Endothelial cell of umbilical vein (primary cell): ENCODE measurements at regions not wholly inside any gene's neighbourhood (a gene's known extent, or its start where the extent isn't known, plus 50 kb on each side); places are given as distances from the start of the nearest gene placed in this dataset.

ENCODE experiments used
- BruUV-seq: library from RNA; stranded (reverse); fragments of 400-500 nt; replicated peaks from 2 replicates; lab custom pipeline; 2021; lab: Mats Ljungman, UMichigan
- CTCF ChIA-PET: fragments of 300-600, 350-600 bp; sonication (Branson Sonifier 250); formaldehyde crosslinking; loops from one replicate; lab custom pipeline; 2021; ENCODE audit warnings: antibody characterized with exemption, inconsistent platforms; lab: Charles Lee
- POLR2A ChIA-PET: fragments of 300-600, 350-600 bp; sonication (Branson Sonifier 250); formaldehyde crosslinking; loops from one replicate; lab custom pipeline; 2021; ENCODE audit warnings: antibody characterized with exemption, inconsistent platforms; lab: Charles Lee
- DNase-seq: peaks from one replicate; pipeline ENCODE4 v3.0.0-alpha.2; 2011; ENCODE audit warnings: low read depth, low spot score
- FAIRE-seq: peaks from 2 replicates; lab custom pipeline; 2011; peaks lifted over from hg19 to GRCh38; lab: Jason Lieb, UNC
- H2AFZ ChIP-seq: 2 replicates; pipeline ENCODE4 v1.6.0; 2012; ENCODE audit warnings: low read depth, low read length, control low read depth, inconsistent platforms
- H3K27ac ChIP-seq: 2 replicates; pipeline ENCODE4 v1.5.1; 2011; ENCODE audit warnings: low read depth, mild to moderate bottlenecking, control low read depth, low read length, moderate library complexity; ENCODE audit not compliant: insufficient read depth
- H3K27me3 ChIP-seq, 2 experiments: 2 replicates each; pipeline versions ENCODE4 v1.6.0 to v1.6.1; 2011; ENCODE audit warnings: low read length in 2 of 2, mixed read lengths in 1 of 2; ENCODE audit not compliant: control insufficient read depth in 2 of 2, insufficient read depth in 2 of 2
- H3K36me3 ChIP-seq, 2 experiments: 2 replicates in 1 of 2; 3 replicates in 1 of 2; pipeline ENCODE4 v1.5.1; 2011; ENCODE audit warnings: low read length in 2 of 2, mild to moderate bottlenecking in 1 of 2, moderate library complexity in 1 of 2; ENCODE audit not compliant: control insufficient read depth in 2 of 2, insufficient read depth in 2 of 2; ENCODE audit errors: extremely low read depth in 1 of 2
- H3K4me1 ChIP-seq: 3 replicates; pipeline ENCODE4 v1.5.1; 2011; ENCODE audit warnings: mild to moderate bottlenecking, low read length; ENCODE audit not compliant: control insufficient read depth, insufficient read depth; ENCODE audit errors: extremely low read depth
- H3K4me2 ChIP-seq: 2 replicates; pipeline ENCODE4 v1.6.1; 2011; ENCODE audit warnings: low read length, control low read depth, mixed read lengths; ENCODE audit not compliant: insufficient read depth
- H3K4me3 ChIP-seq, 3 experiments: fragments of 200-600 bp in 1 of 3; sonication (generic), shearing (Covaris generic) in 1 of 3; replicated peaks in 1 of 3; 2 replicates each; pipeline ENCODE4 v1.5.1; 2011 to 2016; ENCODE audit warnings: control low read depth in 3 of 3, low read length in 3 of 3, mild to moderate bottlenecking in 2 of 3, inconsistent platforms in 1 of 3, low read depth in 1 of 3, moderate library complexity in 1 of 3; ENCODE audit not compliant: insufficient read depth in 1 of 3
- H3K79me2 ChIP-seq: 2 replicates; pipeline ENCODE4 v1.6.0; 2012; ENCODE audit warnings: low read length, inconsistent platforms; ENCODE audit not compliant: control insufficient read depth, insufficient read depth
- H3K9ac ChIP-seq: replicated peaks from 2 replicates; pipeline ENCODE3; 2011; ENCODE audit warnings: low read length, control low read depth; ENCODE audit not compliant: insufficient read depth; ENCODE audit errors: extremely low read depth
- H3K9me1 ChIP-seq: replicated peaks from 3 replicates; pipeline ENCODE4 v1.6.0; 2011; ENCODE audit warnings: mild to moderate bottlenecking, low read length; ENCODE audit not compliant: control insufficient read depth, insufficient read depth; ENCODE audit errors: extremely low read depth
- H3K9me3 ChIP-seq: replicated peaks from 2 replicates; pipeline ENCODE4 v1.5.1; 2012; ENCODE audit warnings: low read length, inconsistent platforms; ENCODE audit not compliant: control insufficient read depth, insufficient read depth
- H4K20me1 ChIP-seq: replicated peaks from 2 replicates; pipeline ENCODE3; 2011; ENCODE audit warnings: mild to moderate bottlenecking, low read length; ENCODE audit not compliant: control insufficient read depth, insufficient read depth; ENCODE audit errors: extremely low read depth
- CTCF ChIP-seq, 2 donors: IDR thresholded peaks; 1 replicate in 1 of 2; 2 replicates in 1 of 2; pipeline ENCODE4 v1.5.1; 2011; ENCODE audit warnings: low read length in 2 of 2, mild to moderate bottlenecking in 2 of 2, moderate library complexity in 2 of 2, control low read depth in 1 of 2, inconsistent platforms in 1 of 2, low read depth in 1 of 2; ENCODE audit not compliant: insufficient read depth in 1 of 2; ENCODE audit errors: extremely low read depth in 1 of 2
- EZH2 ChIP-seq: IDR thresholded peaks from 2 replicates; pipeline ENCODE4 v1.6.1; 2012; ENCODE audit warnings: borderline replicate concordance, low read depth, mild to moderate bottlenecking, moderate library complexity, low read length, inconsistent platforms; ENCODE audit not compliant: severe bottlenecking
- FOS ChIP-seq: IDR thresholded peaks from 2 replicates; pipeline ENCODE4 v1.6.1; 2011; ENCODE audit warnings: mild to moderate bottlenecking, low read length, moderate library complexity, borderline replicate concordance; ENCODE audit not compliant: insufficient read depth
- GATA2 ChIP-seq: IDR thresholded peaks from 2 replicates; pipeline ENCODE4 v1.7.0; 2011; ENCODE audit warnings: low read depth, mild to moderate bottlenecking, moderate library complexity, mixed read lengths, low read length; ENCODE audit not compliant: insufficient read length, insufficient read depth
- JUN ChIP-seq: IDR thresholded peaks from 2 replicates; pipeline ENCODE4 v1.6.1; 2011; ENCODE audit warnings: borderline replicate concordance, low read depth; ENCODE audit not compliant: insufficient read length, insufficient read depth
- MAX ChIP-seq: IDR thresholded peaks from 2 replicates; pipeline ENCODE4 v1.6.1; 2011; ENCODE audit not compliant: insufficient read depth, insufficient read length
- MYC ChIP-seq: IDR thresholded peaks from one replicate; pipeline ENCODE4 v1.6.1; 2011; ENCODE audit warnings: mild to moderate bottlenecking, low read depth, low read length
- POLR2A ChIP-seq: IDR thresholded peaks from 2 replicates; pipeline ENCODE4 v1.6.1; 2012; ENCODE audit warnings: low read depth, mild to moderate bottlenecking, control low read depth, low read length
- POLR2AphosphoS5 ChIP-seq: IDR thresholded peaks from 2 replicates; pipeline ENCODE4 v1.6.1; 2012; ENCODE audit warnings: low read depth, mild to moderate bottlenecking, control low read depth, low read length, moderate library complexity; ENCODE audit not compliant: insufficient read depth
- dilution Hi-C: fragments of 300-500 bp; cut with MboI; formaldehyde crosslinking; loops from one replicate; pipeline ENCODE4 v1.15.0; 2019; ENCODE audit warnings: low sequenced_read_pairs; ENCODE audit not compliant: extremely low pct_ligation_motif_present
- intact Hi-C: fragments of 100-400 bp; cut with micrococcal nuclease; formaldehyde crosslinking; loops from one replicate; pipeline ENCODE4 v1.10.0; 2022

- Histone ChIP-seq H3K4me3 (no peak overlapping the region), H3K4me2 (no peak overlapping the region), H3K79me2 (no peaks in the 10 kb centered on the region), H3K27me3 (no peaks in the 10 kb centered on the region), H3K9ac (no peak overlapping the region), H3K36me3 (no peaks in the 10 kb centered on the region), H3K4me1 (no peaks in the 10 kb centered on the region), H2AFZ (no peak overlapping the region), H3K9me1 (no peaks in the 10 kb centered on the region), H3K9me3 (no peaks in the 10 kb centered on the region), H3K27ac (no peak overlapping the region), H4K20me1 (no peaks in the 10 kb centered on the region)
- intact Hi-C loops (no loop called here), dilution Hi-C loops (no loop called here)
- DNase-seq (no peak), FAIRE-seq (no peak)
- CTCF ChIA-PET: no interaction called here
- TF ChIP-seq CTCF (IDR thresholded peaks at IDR 0.05; ENCODE audit: extremely low read depth in 1 of 2, insufficient read depth in 1 of 2, low read depth in 1 of 2, low read length in 2 of 2) (no peak), MAX (no peak), EZH2 (no peak), FOS (no peak), JUN (no peak), POLR2AphosphoS5 (no peak), MYC (no peak), GATA2 (no peak), POLR2A (no peak)
- POLR2A ChIA-PET: no interaction called here
- BruUV-seq: no TSS peak
Observed at GRCh38 chr4:38489011-38489861, 174.8 kb upstream of the KLF3 start.
